ENCODE measurements at regions not wholly inside any gene's neighbourhood (a gene's known extent, or its start where the extent isn't known, plus 50 kb on each side); places are given as distances from the start of the nearest gene placed in this dataset.

DNA sequence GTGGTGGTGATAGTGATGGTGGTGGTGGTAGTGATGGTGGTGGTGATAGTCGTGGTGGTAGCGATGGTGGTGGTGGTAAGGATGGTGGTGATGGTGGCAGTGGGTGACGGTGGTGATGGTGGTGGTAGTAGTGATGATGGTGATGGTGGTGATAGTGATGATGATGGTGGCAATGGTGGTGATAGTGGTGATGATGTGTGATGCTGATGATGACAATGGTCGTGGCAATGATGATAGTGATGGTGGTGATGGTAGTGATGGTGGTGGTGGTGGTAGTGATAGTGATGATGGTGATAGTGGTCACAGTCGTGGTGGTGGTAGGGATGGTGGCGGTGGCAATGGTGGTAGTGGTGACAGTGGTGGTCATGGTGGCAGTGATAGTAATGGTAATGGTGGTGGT is 243.9 kb upstream of the RAB6C start:
- DNase-seq (ENCODE audit: low read depth, low spot score): no peak

DNA sequence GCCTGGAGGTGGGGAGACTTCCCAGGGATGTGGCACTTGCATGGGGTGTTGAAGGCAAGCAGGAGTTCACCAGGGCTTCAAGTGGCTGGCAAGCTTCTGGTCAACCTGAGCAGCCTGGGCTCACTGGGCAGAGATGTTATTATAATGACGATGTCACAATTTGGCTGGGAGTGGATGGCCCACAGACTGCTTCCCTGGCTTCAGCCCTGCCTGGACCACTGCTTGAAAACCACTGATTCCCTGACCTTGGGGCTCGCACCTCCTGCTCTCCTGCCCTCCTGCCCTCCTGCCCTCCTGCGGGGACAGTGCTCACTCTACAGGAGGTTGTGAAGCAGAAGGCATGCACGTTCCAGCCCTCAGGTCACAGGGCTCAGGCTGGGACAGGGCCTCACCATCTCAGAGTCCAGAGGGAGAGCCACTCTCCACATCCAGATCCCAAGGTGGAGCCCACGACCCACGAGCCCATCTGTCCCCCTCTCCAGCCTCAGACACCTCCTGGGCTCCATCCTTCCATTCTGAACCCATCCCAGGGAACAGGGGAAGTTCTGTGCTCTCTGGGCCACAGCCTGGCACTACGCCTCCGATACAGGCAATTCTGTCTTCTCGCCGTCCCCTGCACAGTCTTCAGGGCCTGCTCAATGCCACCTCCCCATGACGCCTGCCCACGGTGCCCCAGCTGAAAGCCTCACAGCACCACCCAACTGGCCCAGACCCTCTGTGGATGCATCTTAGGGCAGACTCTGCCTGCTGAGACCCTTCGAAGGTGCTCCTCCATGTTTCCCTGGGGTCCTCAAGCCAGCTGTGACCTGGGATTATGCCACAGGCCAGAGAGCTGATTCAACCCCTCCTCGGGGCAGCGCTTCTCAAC is 241.6 kb upstream of the RAB6C start:
- DNase-seq (ENCODE audit: low read depth, low spot score): no peak

DNA sequence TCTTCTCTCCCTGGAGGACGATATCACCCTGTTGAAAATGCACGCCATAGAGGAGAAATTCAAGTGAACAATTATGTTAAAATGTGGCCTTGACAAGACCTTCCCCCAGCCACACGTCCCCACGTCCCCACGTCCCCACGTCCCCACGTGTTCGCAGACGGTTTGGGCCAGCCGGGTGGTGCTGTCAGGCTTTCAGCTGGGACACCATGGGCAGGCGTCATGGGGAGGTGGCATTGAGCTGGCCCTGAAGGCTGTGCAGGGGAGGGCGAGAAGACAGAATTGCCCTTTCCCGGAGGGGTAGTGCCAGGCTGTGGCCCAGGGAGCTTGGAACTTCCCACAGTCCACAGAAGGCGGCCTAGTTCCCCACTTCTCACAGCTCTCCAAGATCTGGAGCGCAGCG is 240.7 kb upstream of the RAB6C start:
- no peak for DNase-seq (ENCODE audit: low read depth, low spot score)

DNA sequence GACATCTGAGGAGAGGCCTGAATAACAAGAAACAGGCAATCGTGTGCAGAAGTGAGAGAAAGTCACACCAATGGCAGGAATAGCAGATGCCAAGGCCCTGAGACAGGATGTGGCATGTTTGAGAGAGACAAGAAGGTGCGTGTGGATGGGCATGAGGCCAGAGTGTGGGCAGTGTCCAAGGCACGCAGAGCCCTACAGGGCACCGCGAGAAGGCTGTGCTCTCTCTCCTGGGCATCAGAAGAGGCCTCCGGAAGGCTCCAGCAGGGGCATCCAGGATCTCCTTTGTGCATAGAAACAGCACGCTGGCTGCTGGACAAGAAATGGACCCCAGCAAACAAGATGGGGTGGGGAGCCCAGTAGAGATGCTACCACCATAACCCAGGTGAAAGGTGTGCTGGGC is 239.0 kb upstream of the RAB6C start:
- DNase-seq (ENCODE audit: low read depth, low spot score): no peak

DNA sequence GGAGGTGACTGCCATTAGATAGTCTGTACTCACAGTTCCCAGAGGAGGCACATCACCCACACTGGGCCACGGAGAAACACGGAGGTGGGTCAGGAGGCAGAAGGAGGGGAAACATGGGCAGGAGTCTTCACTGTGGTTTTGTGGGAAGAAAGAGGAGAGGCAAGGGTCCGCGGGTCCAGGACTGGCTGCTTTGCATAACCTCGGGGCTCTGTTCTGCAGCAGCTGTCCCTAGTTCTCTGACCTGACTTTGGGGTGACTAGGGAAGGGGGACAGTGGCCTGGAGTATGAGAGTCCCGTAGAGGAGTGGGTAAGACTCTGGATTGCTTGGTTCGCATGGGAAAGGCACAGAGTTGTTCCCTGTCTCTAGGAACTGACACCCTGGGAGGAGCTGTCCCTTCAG is 238.3 kb upstream of the RAB6C start:
- DNase-seq (ENCODE audit: low read depth, low spot score): no peak

DNA sequence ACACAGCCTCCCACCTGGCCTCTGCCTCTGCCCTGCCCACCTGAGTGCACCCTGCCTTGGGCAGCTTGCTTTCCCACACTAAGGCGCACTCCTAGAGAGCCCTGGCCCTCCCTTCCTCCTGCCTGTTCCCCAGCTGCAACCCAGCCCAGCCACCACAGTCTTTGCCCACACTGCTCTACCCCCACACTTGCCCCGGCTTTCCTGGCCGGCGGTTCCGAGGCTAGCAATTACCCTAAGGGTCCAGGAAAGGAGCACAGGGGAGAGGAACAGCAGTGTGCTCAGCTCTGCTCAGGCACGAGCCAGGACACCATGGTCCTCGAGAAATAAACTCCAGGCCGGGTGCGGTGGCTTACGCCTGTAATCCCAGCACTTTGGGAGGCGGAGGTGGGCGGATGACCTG is 237.8 kb upstream of the RAB6C start:
- DNase-seq (ENCODE audit: low read depth, low spot score): no peak

DNA sequence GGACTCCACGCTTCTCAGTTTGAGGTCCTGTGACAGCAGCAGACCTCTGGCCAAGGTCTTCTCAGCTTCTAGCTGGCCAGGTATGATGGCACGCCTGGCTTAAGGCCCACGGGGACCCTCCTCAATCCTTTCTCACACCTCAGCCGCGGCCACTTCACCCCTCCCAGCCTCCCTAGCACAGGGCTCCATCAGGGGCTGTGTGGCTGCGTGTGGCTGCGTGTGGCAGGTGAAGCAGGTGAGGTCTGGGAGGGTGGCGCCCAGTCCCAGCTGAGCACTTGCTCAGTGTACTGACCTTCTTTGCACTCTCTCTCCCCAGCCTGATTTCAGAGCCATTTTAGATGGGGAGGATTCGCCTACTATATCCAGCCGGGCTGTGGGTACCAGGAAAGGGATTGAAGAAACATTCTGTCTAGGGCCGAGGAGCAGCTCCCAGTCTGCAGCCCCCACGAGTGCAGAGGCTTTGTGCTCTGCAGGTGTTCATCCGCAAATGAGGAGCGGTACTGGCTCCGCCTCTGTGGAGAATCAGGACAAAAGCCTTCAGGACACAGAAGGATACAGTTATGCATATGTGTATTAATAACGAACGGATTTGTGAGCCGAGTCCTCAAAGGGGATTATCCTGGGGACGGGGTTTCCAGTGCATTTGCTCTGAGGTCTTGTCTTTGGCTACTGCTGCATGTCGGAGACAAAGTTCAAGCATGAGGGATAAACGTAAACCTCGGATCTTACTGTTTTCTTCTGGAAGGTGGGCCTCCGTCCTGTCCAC is 236.9 kb upstream of the RAB6C start:
- no peak for DNase-seq (ENCODE audit: low read depth, low spot score)

DNA sequence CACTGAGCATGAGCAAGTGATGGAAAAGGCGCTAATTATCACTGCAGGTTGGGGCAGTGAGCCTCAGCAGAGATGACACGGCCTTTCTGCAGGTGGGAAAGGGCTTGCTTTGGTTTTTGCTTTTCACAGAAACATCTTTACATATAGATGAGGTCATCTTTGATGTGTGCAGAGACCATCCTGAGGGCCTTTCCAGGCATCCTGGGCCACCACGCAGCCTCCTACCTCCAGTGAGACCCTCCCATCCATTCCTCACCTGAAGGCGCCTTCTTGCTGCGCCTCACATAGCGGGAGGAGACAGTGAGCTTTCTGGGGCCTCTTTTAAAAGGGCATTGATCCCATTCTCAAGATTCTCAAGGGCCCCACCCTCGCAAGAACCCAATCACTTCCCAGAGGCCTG is 235.3 kb upstream of the RAB6C start:
- no peak for DNase-seq (ENCODE audit: low read depth, low spot score)

DNA sequence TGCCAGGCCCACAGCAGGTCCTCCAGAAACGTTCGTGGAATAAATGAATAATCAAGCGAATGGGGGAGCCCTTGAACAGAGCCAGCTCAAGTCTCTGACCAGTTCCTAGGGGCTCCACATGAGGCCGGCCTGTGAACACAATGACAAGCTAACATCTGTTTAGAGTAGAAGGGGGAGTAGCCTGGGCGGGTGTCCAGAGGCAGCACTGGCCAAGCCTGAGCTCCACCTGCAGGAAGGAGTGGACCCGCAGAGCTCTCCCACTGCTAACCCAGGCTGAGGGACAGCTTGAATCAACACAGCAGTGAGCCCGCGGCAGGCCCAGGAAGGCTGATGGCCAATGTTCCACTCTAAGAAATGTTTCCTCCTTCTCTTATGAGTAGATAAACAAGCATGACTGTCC is 234.8 kb upstream of the RAB6C start:
- no peak for DNase-seq (ENCODE audit: low read depth, low spot score)

DNA sequence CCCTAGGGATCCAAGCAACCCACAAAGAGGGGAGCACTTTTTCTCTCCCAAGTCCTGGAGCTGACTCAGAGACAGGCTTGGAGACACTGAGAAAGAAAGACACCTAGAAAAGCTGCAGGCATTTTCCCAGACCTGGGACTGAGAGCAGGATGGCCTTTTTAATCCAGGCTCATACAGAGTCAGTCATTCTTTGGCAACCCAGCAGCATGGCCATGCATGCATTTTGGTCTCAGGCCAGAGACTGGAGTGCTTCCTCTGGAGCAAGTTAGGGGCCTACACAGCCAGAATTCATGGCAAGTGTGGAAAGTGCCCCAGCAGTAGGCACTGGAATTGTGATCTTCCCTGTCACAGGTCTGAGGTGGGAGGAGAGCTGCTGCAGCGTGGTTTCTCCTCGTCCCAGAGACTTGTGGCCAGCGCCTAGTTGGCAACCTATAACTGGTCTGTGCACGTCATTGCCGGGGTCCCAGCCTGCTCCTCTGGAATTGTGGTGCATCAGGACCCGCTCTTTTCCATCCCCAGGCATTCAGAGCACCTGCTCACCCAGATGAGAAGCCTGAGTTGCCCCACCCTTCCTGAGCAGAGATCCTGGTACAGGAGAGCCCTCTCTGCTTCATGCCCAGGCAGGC is 231.9 kb upstream of the RAB6C start:
- no peak for DNase-seq (ENCODE audit: low read depth, low spot score)

DNA sequence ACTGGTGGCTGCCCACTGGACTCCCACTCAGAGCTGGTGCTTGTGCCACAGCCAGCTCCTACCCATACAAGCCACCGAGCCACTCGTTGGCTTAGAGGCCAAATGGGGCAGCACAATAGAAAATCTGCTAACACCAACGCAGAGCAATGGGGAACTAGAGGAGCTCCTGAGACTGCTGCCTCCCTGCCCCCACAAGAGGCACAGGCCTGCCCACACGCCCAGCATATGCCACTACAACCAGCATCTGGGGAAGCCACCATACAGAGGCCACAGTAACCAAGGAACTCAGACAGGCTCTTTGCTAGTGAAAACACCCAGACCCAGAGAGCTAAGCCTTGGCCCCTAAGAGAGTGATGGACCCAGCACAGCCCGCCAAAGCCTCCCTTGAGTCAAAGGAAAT is 231.2 kb upstream of the RAB6C start:
- DNase-seq (ENCODE audit: low read depth, low spot score): no peak

DNA sequence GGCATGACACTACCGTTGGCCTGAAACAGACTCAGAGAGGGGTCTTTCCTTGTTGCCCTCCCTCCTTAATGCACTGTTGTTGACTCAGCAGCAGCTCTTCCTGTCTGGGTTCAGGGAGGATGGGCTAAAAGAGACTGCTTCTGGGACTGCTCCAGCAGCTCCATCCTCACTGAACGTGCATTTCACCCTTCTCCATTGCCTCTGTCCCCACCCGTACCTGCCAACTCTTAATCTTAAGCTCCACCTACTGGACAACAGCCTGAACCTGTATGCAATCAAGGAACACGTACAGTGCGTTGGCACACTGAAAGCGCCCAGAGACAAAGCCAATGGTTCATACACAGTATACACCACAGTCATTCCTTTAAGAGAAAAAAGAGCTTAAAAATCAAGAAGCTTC is 230.8 kb upstream of the RAB6C start:
- DNase-seq (ENCODE audit: low read depth, low spot score): no peak

DNA sequence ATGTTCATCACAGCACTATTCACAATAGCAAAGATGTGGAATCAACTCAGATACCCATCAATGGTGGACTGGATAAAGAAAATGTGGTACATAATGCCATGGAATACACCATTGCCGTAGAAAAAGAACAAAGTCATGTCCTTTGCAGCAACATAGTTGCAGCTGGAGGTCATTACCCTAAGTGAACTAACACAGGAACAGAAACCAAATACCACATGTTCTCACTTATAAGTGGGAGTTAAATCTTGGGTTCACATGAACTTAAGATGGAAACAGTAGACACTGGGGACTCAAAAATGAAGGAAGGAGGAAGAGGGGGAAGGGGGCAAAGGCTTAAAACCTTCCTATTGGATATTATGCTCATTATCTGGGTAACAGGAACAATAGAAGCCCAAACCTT is 228.1 kb upstream of the RAB6C start:
- no peak for DNase-seq (ENCODE audit: low read depth, low spot score)

DNA sequence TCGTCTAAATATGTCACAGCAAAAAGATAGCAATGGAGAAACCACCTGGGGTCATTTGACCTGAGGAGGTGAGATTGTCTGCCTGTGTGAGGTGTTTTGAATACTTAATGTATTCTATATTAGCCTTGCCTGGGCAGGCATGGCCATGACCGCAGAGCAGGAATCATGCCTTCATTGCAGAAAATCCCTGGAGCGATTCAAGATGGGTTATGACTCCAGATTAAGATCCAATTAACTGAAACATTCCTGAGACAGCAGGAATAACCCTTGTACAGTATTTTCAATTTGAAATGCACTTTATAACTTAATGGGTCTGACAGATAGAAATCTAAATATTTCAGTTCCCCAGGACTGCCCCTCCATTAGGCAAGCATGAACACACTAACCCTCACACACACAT is 227.3 kb upstream of the RAB6C start:
- no peak for DNase-seq (ENCODE audit: low read depth, low spot score)

DNA sequence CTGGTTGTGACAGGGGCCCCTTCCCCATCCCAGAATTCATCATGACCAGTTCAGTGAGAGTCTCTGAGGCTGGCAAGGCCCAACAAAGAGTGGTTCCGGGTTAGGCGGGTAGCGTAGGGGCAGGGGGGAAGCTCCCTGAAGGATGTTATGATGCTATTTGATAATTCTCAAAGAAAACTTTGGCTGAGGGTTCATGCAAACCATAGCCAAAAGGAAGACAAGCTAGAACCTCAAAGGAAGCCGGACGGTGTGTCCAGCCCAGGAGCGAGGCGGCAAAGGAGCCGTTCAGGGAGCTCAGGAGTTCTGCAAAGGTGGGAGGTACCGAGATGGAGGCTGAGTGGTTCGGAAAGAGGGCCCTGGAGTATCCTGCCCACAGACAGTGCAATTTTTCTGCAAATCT is 226.8 kb upstream of the RAB6C start:
- DNase-seq (ENCODE audit: low read depth, low spot score): no peak

DNA sequence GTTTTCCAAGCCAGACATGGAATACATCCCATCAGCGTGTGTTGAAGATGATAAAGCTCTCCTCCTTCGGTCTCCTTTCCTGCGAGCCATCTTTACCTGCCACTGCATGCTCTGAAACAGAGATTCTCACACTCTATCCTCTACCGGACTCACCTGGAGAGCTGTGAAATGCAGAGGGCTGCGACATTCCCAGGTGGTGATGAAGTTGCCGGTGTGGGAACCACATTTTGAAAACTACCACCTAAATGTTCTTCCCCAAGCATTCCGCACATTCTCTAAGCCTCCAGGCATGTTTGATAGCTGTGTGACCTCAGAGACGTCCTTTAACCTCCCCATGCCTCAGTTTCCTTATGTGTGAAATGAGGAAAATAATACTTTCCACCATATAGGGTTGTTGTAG is 226.2 kb upstream of the RAB6C start:
- DNase-seq (ENCODE audit: low read depth, low spot score): no peak

DNA sequence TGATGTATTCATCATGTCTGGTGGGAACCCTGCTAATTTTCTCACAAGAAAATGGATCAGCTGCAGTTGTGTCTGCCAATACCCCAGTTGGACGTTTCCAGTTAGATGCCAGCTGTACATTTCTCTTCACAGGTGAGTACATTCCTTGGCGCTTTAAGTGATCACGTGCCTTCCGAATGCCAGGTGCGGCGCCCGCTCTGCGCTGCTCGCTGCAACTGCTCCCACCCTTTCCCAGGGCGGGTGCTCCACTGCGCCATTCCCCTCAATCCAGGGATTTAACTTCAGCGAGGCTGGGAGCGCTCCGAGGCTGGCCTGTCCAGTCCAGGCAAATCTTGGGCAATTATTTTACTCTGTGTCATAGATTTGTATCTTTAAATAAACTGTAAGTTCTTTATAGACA is 225.0 kb upstream of the RAB6C start:
- no peak for DNase-seq (ENCODE audit: low read depth, low spot score)

DNA sequence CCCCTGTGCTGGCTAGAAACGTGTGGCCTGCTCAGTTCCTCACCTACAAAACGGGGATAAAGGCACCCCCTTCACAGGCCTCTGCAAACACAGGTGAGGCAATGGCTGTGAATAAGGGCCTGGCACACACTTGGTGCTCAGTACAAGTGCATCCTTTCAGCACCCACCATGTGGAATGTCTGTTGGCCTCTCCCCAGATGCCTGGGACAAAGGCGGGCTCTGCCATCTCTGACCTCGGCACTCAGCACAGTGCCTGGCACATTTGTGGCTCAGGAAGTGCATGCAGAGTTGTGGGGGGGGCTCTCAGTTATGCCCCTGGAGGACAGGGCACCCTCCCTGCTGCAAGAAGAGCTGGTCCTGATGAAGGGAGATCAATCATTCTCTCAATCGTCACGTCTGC is 224.6 kb upstream of the RAB6C start:
- no peak for DNase-seq (ENCODE audit: low read depth, low spot score)

DNA sequence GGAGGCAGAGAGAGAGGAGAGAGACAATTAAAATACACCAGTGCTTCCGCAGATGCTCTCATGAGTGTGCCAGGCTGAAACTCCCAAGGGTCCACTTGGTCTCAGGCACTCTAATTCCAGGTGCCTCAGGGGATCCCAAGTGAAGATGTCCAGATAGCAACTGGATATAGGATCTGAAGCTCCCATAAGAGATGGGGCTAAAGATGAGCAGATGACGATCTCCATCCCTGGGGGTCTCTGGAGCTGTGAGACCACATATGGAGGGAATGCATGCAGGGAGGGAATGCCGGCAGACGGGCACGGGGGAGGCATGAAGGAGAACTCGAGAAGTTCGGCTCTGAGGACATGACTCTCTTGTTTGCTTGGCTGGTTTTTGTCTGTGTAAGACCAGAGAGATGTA is 223.7 kb upstream of the RAB6C start:
- DNase-seq (ENCODE audit: low read depth, low spot score): no peak

DNA sequence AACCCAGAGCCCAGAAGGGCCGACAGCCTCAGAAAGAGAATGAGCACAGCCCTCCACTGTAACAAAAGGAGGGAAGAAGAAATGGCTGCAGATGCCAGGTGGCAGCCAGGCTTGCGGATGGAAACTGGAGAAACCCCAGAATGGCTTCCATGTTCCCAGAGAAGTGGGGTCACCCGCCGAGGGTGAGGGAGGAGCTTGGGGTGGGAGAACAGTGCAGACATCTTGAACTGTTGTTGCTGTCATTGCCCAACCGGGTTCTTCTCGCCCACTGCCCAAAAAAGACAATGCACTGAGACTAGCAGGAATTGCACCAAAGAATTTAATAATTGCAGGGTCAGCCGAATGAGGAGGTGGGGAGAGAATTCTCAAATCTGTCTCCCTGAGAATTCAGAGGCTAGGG is 223.2 kb upstream of the RAB6C start:
- DNase-seq (ENCODE audit: low read depth, low spot score): no peak

DNA sequence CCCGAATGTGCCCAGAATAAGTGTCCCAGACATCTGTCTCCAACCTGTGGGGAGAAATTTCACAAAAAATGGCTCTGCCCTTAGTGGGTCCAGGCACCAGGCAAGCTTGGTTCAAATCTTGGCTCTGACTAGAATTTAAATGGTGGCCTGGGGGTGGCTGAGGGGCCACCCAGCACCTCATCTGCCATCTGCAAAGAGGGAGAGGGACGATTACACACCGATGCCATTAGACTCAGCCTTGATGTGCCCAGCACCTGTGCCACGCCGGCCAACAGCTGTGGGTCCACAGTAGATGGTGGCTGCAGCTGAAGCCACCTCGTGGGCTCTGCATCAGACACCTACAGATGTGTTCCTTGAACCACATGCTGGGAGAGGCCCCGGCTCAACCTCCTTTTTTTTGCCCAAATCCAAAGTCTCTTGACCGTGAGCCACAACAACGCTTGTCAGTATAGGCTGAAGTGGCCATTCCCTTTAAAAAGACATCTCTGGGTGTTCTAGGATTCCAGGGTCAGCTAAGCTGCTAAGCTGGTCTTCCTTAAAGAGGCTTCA is 222.0 kb upstream of the RAB6C start:
- no peak for DNase-seq (ENCODE audit: low read depth, low spot score)

All from astrocyte of the hippocampus (primary cell).